Neutrophil (primary cell): ENCODE measurements at regions not wholly inside any gene's neighbourhood (a gene's known extent, or its start where the extent isn't known, plus 50 kb on each side); places are given as distances from the start of the nearest gene placed in this dataset.

Experiments used
- H3K27ac ChIP-seq: fragments of 200-600 bp; sonication (generic); 2 replicates; pipeline ENCODE4 v1.5.1; 2016; ENCODE audit warnings: mild to moderate bottlenecking, moderate library complexity
- H3K27me3 ChIP-seq: fragments of 200-600 bp; sonication (generic); 2 replicates; pipeline ENCODE4 v1.6.0; 2016; ENCODE audit warnings: mild to moderate bottlenecking
- H3K36me3 ChIP-seq: fragments of 200-600 bp; sonication (generic); 2 replicates; pipeline ENCODE4 v1.5.1; 2017
- H3K4me1 ChIP-seq, 2 experiments: fragments of 200-600 bp in 1 of 2; sonication (generic) in 1 of 2; 1 replicate in 1 of 2; 2 replicates in 1 of 2; pipeline versions ENCODE4 v1.5.1 to v1.6.1; 2013 to 2016; ENCODE audit warnings: low read depth in 1 of 2, low read length in 1 of 2, mild to moderate bottlenecking in 1 of 2, moderate library complexity in 1 of 2; ENCODE audit not compliant: control insufficient read depth in 1 of 2, insufficient read depth in 1 of 2
- H3K4me3 ChIP-seq, 2 experiments: fragments of 200-600 bp in 1 of 2; sonication (generic) in 1 of 2; 1 replicate in 1 of 2; 2 replicates in 1 of 2; pipeline ENCODE4 v1.5.1; 2013 to 2016; ENCODE audit warnings: low read depth in 1 of 2, low read length in 1 of 2, mild to moderate bottlenecking in 1 of 2, moderate library complexity in 1 of 2
- H3K9me3 ChIP-seq: fragments of 200-600 bp; sonication (generic); 2 replicates; pipeline ENCODE4 v1.5.1; 2016
- CTCF ChIP-seq: fragments of 200-600 bp; sonication (generic); IDR thresholded peaks from 2 replicates; pipeline ENCODE4 v1.5.1; 2016; ENCODE audit warnings: antibody characterized with exemption

GRCh38 chr13:90757127-90757680, 590.3 kb upstream of the MIR17HG start:
- no peak overlapping the region for H3K4me3 ChIP-seq
- TF ChIP-seq CTCF: no peak
- H3K36me3 ChIP-seq: no peaks in the 10 kb centered on the region
- no peaks in the 10 kb centered on the region for H3K4me1 ChIP-seq
- no peak overlapping the region for H3K27ac ChIP-seq
- no peaks in the 10 kb centered on the region for H3K27me3 ChIP-seq
- no peaks in the 10 kb centered on the region for H3K9me3 ChIP-seq

DNA sequence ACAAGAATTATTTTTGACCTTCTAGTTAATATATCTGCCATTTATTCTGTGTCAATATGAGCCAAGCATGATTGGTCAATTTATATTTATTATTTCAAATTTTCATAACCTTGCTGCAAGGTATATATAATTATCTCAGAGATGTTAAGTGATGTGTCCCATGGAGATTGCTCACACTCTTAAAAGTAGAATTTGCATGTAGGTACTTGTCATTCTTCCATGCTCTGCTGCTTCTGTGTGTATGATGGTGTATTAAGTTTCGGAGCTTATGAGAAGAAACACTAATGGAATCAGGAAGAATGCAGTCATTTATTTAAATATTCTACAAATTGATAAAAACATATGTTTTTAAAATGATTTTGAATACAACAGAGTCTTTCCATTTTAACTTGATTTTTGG, 586.8 kb upstream of the MIR17HG start:
- Histone ChIP-seq H3K36me3 (no peaks in the 10 kb centered on the region), H3K4me1 (no peaks in the 10 kb centered on the region), H3K27me3 (no peaks in the 10 kb centered on the region), H3K4me3 (no peak overlapping the region), H3K27ac (no peak overlapping the region), H3K9me3 (no peaks in the 10 kb centered on the region)
- no peak for TF ChIP-seq CTCF

GRCh38 chr13:90763476-90764150, 583.9 kb upstream of the MIR17HG start:
- Histone ChIP-seq H3K4me1 (no peaks in the 10 kb centered on the region), H3K27me3 (no peaks in the 10 kb centered on the region), H3K27ac (no peak overlapping the region), H3K36me3 (no peaks in the 10 kb centered on the region), H3K4me3 (no peak overlapping the region), H3K9me3 (no peaks in the 10 kb centered on the region)
- TF ChIP-seq CTCF: no peak

GRCh38 chr13:90766386-90766902, 581.0 kb upstream of the MIR17HG start:
- Histone ChIP-seq H3K27me3 (no peaks in the 10 kb centered on the region), H3K9me3 (no peaks in the 10 kb centered on the region), H3K36me3 (no peaks in the 10 kb centered on the region), H3K4me1 (no peaks in the 10 kb centered on the region), H3K27ac (no peak overlapping the region), H3K4me3 (no peak overlapping the region)
- TF ChIP-seq CTCF: no peak

DNA sequence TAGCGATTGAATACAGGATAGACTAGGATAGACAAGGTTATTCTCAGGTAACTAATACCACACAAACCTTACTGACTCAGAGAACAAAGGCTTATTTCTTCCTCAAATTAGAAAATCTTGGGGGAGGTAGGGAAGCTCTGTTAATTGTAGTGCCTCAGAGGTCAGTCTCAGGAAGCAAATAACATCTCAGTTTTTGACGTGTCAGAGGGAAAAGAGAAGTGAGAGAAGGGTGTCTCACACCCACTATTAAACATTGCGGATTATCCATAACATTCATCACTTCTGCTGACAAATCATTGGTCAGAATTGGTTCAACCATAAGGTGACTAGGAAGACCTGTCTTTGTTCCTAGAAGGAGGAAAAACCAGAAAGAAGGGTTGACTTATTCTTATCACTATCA, 579.4 kb upstream of the MIR17HG start:
- no peaks in the 10 kb centered on the region for H3K4me1 ChIP-seq
- no peak overlapping the region for H3K4me3 ChIP-seq
- no peaks in the 10 kb centered on the region for H3K36me3 ChIP-seq
- H3K27me3 ChIP-seq: no peaks in the 10 kb centered on the region
- no peaks in the 10 kb centered on the region for H3K9me3 ChIP-seq
- TF ChIP-seq CTCF: no peak
- no peak overlapping the region for H3K27ac ChIP-seq
